NCI-H1436 (cell line): ENCODE measurements at regions not wholly inside any gene's neighbourhood (a gene's known extent, or its start where the extent isn't known, plus 50 kb on each side); places are given as distances from the start of the nearest gene placed in this dataset.

ENCODE experiments used
- DNase-seq: peaks from one replicate; lab custom pipeline; 2025; lab: John Stamatoyannopoulos, UW

GRCh38 chr7:142328551-142328950 lies 70.7 kb upstream of the PRSS58 start:
- no peak for DNase-seq

GRCh38 chr7:142327628-142328405 lies 70.0 kb upstream of the PRSS58 start:
- DNase-seq = no peak

GRCh38 chr7:142323706-142324105 lies 65.8 kb upstream of the PRSS58 start:
- no peak for DNase-seq

GRCh38 chr7:142321391-142321790 lies 63.5 kb upstream of the PRSS58 start:
- no peak for DNase-seq

GRCh38 chr7:142320883-142321282 lies 63.0 kb upstream of the PRSS58 start:
- no peak for DNase-seq

GRCh38 chr7:142319970-142320369 lies 62.1 kb upstream of the PRSS58 start:
- DNase-seq = no peak

GRCh38 chr7:142314281-142314680 lies 56.4 kb upstream of the PRSS58 start:
- DNase-seq = no peak

GRCh38 chr7:142313528-142313927 lies 55.7 kb upstream of the PRSS58 start:
- DNase-seq = no peak

GRCh38 chr7:142311876-142312275 lies 54.0 kb upstream of the PRSS58 start:
- DNase-seq = no peak

GRCh38 chr7:142308918-142309317 lies 51.1 kb upstream of the PRSS58 start:
- no peak for DNase-seq

- DNase-seq = no peak
Observed at GRCh38 chr7:142308326-142308725, 50.5 kb upstream of the PRSS58 start.
